GM12878 (cell line): ENCODE measurements at regions not wholly inside any gene's neighbourhood (a gene's known extent, or its start where the extent isn't known, plus 50 kb on each side); places are given as distances from the start of the nearest gene placed in this dataset.

Experiments used
- ATAC-seq: fragments of 200-7000 bp; cut with Tn5 transposase; 3 replicates; pipeline ENCODE4 v1.9.1; 2020; ENCODE audit warnings: mild to moderate bottlenecking, moderate library complexity
- BruUV-seq: library from RNA; stranded (reverse); fragments of 400-500 nt; replicated peaks from 2 replicates; lab custom pipeline; 2021; lab: Mats Ljungman, UMichigan
- CTCF ChIA-PET: fragments of 300-600 bp; sonication (Branson Sonifier 250); formaldehyde crosslinking; extraction: SDS; loops from one replicate; lab custom pipeline; 2021; ENCODE audit warnings: inconsistent platforms; lab: Yijun Ruan, JAX
- POLR2A ChIA-PET: fragments of 350-600 bp; formaldehyde crosslinking; extraction: SDS; loops from one replicate; lab custom pipeline; 2021; ENCODE audit warnings: inconsistent platforms; lab: Charles Lee
- RAD21 ChIA-PET: fragments of 300-600 bp; sonication (Branson Sonifier 250); formaldehyde crosslinking; loops from one replicate; lab custom pipeline; 2023; ENCODE audit warnings: antibody characterized with exemption; ENCODE audit not compliant: unreplicated experiment; lab: Charles Lee
- SMC1A ChIA-PET: fragments of 300-600 bp; sonication (Branson Sonifier 250); formaldehyde crosslinking; loops from one replicate; lab custom pipeline; 2023; ENCODE audit not compliant: unreplicated experiment, uncharacterized antibody; lab: Charles Lee
- DNase-seq: peaks from one replicate; pipeline ENCODE4 v3.0.0-alpha.2; 2011; ENCODE audit warnings: low read depth, low spot score
- FAIRE-seq: peaks from 3 replicates; lab custom pipeline; 2011; peaks lifted over from hg19 to GRCh38; lab: Jason Lieb, UNC
- H2AFZ ChIP-seq: 2 replicates; pipeline ENCODE4 v1.6.0; 2011; ENCODE audit warnings: low read depth, low read length, control low read depth; ENCODE audit not compliant: control insufficient read depth
- H3K27ac ChIP-seq: 2 replicates; pipeline ENCODE4 v1.5.1; 2011; ENCODE audit warnings: control low read depth; ENCODE audit not compliant: control insufficient read depth, insufficient read depth
- H3K27me3 ChIP-seq, 2 experiments: replicated peaks in 1 of 2; 2 replicates each; pipeline versions ENCODE4 v1.6.0 to v1.6.1; 2011; ENCODE audit warnings: low read length in 1 of 2; ENCODE audit not compliant: control insufficient read depth in 2 of 2, insufficient read depth in 2 of 2
- H3K36me3 ChIP-seq, 2 experiments: 2 replicates each; pipeline ENCODE4 v1.5.1; 2011; ENCODE audit warnings: low read length in 1 of 2; ENCODE audit not compliant: control insufficient read depth in 2 of 2, insufficient read depth in 2 of 2
- H3K4me1 ChIP-seq: 2 replicates; pipeline ENCODE4 v1.6.1; 2011; ENCODE audit warnings: mild to moderate bottlenecking, low read length, moderate library complexity, mixed read lengths; ENCODE audit not compliant: control insufficient read depth, insufficient read depth
- H3K4me2 ChIP-seq: 2 replicates; pipeline ENCODE4 v1.6.0; 2011; ENCODE audit warnings: control low read depth; ENCODE audit not compliant: control insufficient read depth, insufficient read depth
- H3K4me3 ChIP-seq: fragments of 200-600 bp; sonication (generic); 2 replicates; pipeline ENCODE4 v1.5.1; 2016
- H3K79me2 ChIP-seq: 2 replicates; pipeline ENCODE4 v1.6.0; 2011; ENCODE audit warnings: low read length; ENCODE audit not compliant: control insufficient read depth, insufficient read depth
- H3K9ac ChIP-seq: 2 replicates; pipeline ENCODE4 v1.8.0; 2011; ENCODE audit warnings: low read length, control low read depth, mixed read lengths; ENCODE audit not compliant: control insufficient read depth, insufficient read depth
- H3K9me3 ChIP-seq: replicated peaks from 3 replicates; pipeline ENCODE4 v1.5.1; 2011; ENCODE audit warnings: mild to moderate bottlenecking, low read length; ENCODE audit not compliant: control insufficient read depth, insufficient read depth
- H4K20me1 ChIP-seq: 2 replicates; pipeline ENCODE4 v1.6.0; 2011; ENCODE audit not compliant: control insufficient read depth, insufficient read depth
- CBX5 ChIP-seq: sonication (generic); IDR thresholded peaks from 2 replicates; pipeline ENCODE4 v1.6.1; 2016; ENCODE audit warnings: low read depth, moderate library complexity, mild to moderate bottlenecking, inconsistent platforms
- PAX8 ChIP-seq: fragments of 450-650 bp; IDR thresholded peaks from 2 replicates; pipeline ENCODE4 v1.6.1; 2017; ENCODE audit warnings: mild to moderate bottlenecking, moderate library complexity
- RB1 ChIP-seq: fragments of 450-650 bp; formaldehyde crosslinking; IDR thresholded peaks from 2 replicates; pipeline ENCODE4 v1.6.1; 2017; ENCODE audit warnings: mild to moderate bottlenecking, borderline replicate concordance
- RFX5 ChIP-seq: IDR thresholded peaks from 2 replicates; pipeline ENCODE4 v1.6.1; 2011; ENCODE audit warnings: low read depth, low read length, improper control_type of control experiment
- ZZZ3 ChIP-seq: IDR thresholded peaks from 2 replicates; pipeline ENCODE4 v1.6.1; 2011; ENCODE audit warnings: low read depth; ENCODE audit not compliant: control insufficient read depth, insufficient read length
- WGBS: methylation state at CpG from one replicate; pipeline ENCODE4 v1.1.6; 2016; ENCODE audit warnings: low lambda C conversion rate; ENCODE audit not compliant: insufficient replicate concordance, insufficient coverage; ENCODE audit errors: missing lambda C conversion rate; 5-methylcytosine and 5-hydroxymethylcytosine counted together
- in situ Hi-C: fragments of 300-500 bp; cut with MboI; formaldehyde crosslinking; loops from 9 replicates; pipeline ENCODE4 v1.14.3; 2018; ENCODE audit warnings: mixed read lengths
- intact Hi-C: fragments of 100-400 bp; cut with micrococcal nuclease; formaldehyde crosslinking; loops from one replicate; pipeline ENCODE4 v1.14.2; 2022; ENCODE audit not compliant: unreplicated experiment
- TF ChIP-seq, protein P1 (sequence below): fragments of 150-350 bp; IDR thresholded peaks from 2 replicates; pipeline ENCODE4 v1.6.1; 2014; ENCODE audit warnings: mild to moderate bottlenecking, low read depth, low read length
- TF ChIP-seq, protein P2 (sequence below): fragments of 450-650 bp; IDR thresholded peaks from 2 replicates; pipeline ENCODE4 v1.6.1; 2018; ENCODE audit warnings: mild to moderate bottlenecking, low read depth, moderate library complexity; ENCODE audit not compliant: partially characterized antibody
- TF ChIP-seq, protein P3 (sequence below): IDR thresholded peaks from 2 replicates; pipeline ENCODE4 v1.6.1; 2012; ENCODE audit warnings: mild to moderate bottlenecking, low read depth, low read length
- TF ChIP-seq, protein P4 (sequence below): fragments of 450-650 bp; IDR thresholded peaks from 2 replicates; pipeline ENCODE4 v1.6.1; 2016; ENCODE audit warnings: mild to moderate bottlenecking
- TF ChIP-seq, protein P5 (sequence below): IDR thresholded peaks from 2 replicates; pipeline ENCODE4 v1.6.1; 2012; ENCODE audit warnings: low read depth, low read length, improper control_type of control experiment

DNA sequence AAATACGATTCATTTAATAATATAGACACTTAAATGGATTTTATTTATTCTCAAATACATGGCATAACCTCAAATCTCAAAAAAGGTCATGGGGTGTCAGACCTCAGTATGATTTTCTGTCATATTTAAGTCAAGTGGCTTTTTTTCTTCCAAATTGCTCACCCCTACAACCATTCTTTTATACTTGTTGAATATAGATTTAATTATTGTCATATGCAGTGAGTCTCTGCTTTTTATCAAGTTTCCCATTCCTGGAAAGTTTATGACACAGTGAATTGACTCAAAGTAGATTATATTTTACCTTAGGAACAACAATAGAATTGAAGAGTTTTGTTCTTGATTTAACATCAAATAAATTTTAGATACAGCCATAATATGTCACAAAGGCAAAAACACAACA lies 59.5 kb upstream of the IRF2BP2 start:
- CTCF ChIA-PET = interaction anchor here (1.1 to 1.2 kb wide), 2 partner anchors 12 to 55 kb away, joined by 4 read pairs; no protein-coding TSS in a partner anchor
- DNase-seq (no peak), FAIRE-seq (no peak), ATAC-seq (no peak)
- SMC1A ChIA-PET = interaction anchor here (0.9 to 2.8 kb wide), 4 partner anchors 12 to 57 kb away, joined by 3 to 15 read pairs (median 8); no protein-coding TSS in a partner anchor
- Histone ChIP-seq H3K4me1 (peaks cover 14% of the 10 kb centered on the region), H3K4me2 (no peak overlapping the region), H3K27me3 (no peaks in the 10 kb centered on the region), H3K9me3 (peaks cover 7% of the 10 kb centered on the region; the same call in 2 of the 3 replicates), H2AFZ (no peak overlapping the region), H4K20me1 (no peaks in the 10 kb centered on the region), H3K79me2 (no peaks in the 10 kb centered on the region), H3K9ac (no peak overlapping the region), H3K36me3 (no peaks in the 10 kb centered on the region), H3K27ac (no peak overlapping the region), H3K4me3 (no peak overlapping the region)
- TF ChIP-seq, protein P1, sequence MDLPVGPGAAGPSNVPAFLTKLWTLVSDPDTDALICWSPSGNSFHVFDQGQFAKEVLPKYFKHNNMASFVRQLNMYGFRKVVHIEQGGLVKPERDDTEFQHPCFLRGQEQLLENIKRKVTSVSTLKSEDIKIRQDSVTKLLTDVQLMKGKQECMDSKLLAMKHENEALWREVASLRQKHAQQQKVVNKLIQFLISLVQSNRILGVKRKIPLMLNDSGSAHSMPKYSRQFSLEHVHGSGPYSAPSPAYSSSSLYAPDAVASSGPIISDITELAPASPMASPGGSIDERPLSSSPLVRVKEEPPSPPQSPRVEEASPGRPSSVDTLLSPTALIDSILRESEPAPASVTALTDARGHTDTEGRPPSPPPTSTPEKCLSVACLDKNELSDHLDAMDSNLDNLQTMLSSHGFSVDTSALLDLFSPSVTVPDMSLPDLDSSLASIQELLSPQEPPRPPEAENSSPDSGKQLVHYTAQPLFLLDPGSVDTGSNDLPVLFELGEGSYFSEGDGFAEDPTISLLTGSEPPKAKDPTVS = no peak
- TF ChIP-seq CBX5 = no peak
- TF ChIP-seq RB1 = no peak
- TF ChIP-seq, protein P2, sequence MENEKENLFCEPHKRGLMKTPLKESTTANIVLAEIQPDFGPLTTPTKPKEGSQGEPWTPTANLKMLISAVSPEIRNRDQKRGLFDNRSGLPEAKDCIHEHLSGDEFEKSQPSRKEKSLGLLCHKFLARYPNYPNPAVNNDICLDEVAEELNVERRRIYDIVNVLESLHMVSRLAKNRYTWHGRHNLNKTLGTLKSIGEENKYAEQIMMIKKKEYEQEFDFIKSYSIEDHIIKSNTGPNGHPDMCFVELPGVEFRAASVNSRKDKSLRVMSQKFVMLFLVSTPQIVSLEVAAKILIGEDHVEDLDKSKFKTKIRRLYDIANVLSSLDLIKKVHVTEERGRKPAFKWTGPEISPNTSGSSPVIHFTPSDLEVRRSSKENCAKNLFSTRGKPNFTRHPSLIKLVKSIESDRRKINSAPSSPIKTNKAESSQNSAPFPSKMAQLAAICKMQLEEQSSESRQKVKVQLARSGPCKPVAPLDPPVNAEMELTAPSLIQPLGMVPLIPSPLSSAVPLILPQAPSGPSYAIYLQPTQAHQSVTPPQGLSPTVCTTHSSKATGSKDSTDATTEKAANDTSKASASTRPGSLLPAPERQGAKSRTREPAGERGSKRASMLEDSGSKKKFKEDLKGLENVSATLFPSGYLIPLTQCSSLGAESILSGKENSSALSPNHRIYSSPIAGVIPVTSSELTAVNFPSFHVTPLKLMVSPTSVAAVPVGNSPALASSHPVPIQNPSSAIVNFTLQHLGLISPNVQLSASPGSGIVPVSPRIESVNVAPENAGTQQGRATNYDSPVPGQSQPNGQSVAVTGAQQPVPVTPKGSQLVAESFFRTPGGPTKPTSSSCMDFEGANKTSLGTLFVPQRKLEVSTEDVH = no peak
- TF ChIP-seq, protein P3, sequence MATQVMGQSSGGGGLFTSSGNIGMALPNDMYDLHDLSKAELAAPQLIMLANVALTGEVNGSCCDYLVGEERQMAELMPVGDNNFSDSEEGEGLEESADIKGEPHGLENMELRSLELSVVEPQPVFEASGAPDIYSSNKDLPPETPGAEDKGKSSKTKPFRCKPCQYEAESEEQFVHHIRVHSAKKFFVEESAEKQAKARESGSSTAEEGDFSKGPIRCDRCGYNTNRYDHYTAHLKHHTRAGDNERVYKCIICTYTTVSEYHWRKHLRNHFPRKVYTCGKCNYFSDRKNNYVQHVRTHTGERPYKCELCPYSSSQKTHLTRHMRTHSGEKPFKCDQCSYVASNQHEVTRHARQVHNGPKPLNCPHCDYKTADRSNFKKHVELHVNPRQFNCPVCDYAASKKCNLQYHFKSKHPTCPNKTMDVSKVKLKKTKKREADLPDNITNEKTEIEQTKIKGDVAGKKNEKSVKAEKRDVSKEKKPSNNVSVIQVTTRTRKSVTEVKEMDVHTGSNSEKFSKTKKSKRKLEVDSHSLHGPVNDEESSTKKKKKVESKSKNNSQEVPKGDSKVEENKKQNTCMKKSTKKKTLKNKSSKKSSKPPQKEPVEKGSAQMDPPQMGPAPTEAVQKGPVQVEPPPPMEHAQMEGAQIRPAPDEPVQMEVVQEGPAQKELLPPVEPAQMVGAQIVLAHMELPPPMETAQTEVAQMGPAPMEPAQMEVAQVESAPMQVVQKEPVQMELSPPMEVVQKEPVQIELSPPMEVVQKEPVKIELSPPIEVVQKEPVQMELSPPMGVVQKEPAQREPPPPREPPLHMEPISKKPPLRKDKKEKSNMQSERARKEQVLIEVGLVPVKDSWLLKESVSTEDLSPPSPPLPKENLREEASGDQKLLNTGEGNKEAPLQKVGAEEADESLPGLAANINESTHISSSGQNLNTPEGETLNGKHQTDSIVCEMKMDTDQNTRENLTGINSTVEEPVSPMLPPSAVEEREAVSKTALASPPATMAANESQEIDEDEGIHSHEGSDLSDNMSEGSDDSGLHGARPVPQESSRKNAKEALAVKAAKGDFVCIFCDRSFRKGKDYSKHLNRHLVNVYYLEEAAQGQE = no peak
- TF ChIP-seq, protein P4, sequence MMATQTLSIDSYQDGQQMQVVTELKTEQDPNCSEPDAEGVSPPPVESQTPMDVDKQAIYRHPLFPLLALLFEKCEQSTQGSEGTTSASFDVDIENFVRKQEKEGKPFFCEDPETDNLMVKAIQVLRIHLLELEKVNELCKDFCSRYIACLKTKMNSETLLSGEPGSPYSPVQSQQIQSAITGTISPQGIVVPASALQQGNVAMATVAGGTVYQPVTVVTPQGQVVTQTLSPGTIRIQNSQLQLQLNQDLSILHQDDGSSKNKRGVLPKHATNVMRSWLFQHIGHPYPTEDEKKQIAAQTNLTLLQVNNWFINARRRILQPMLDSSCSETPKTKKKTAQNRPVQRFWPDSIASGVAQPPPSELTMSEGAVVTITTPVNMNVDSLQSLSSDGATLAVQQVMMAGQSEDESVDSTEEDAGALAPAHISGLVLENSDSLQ = no peak
- TF ChIP-seq, protein P5, sequence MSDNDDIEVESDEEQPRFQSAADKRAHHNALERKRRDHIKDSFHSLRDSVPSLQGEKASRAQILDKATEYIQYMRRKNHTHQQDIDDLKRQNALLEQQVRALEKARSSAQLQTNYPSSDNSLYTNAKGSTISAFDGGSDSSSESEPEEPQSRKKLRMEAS = no peak
- no peak for TF ChIP-seq PAX8
- TF ChIP-seq RFX5 = no peak
- TF ChIP-seq ZZZ3 = no peak
- in situ Hi-C loops = no loop called here
- no TSS peak for BruUV-seq
- RAD21 ChIA-PET = interaction anchor here (0.9 kb wide), 1 partner anchor 54 kb away, joined by 3 read pairs; no protein-coding TSS in a partner anchor
- POLR2A ChIA-PET = no interaction called here
- intact Hi-C loops = no loop called here
- 45% methylated on average over 1 of the region's 1 CpG for WGBS
